ENCODE measurements at regions not wholly inside any gene's neighbourhood (a gene's known extent, or its start where the extent isn't known, plus 50 kb on each side); places are given as distances from the start of the nearest gene placed in this dataset.

DNA sequence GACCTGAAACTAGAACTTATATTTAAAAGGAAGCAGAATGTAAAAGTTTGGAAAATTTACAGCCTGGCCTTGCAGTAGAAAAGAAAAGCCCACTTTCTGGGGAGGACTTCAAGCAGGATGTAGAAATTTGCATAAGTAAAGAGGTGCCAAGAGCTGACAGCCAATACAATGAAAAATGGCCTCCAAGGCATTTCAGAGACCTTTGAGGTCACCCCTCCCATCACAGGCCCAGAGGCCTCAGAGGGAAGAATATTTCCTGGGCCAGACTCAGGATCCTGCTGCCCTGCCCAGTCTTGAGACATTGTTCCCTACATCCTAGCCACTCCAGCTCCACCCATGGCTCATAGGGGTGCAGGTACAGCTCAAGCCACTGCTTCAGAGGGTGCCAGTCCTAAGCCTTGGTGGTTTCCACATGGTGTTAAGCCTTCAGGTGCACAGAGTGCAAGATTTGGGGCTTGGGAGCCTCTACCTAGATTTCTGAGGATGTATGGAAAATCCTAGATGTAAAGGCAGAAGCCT lies 518.9 kb upstream of the INTU start:
- no peak for DNase-seq (ENCODE audit: low read depth in 2 of 3, low spot score in 1 of 3)

DNA sequence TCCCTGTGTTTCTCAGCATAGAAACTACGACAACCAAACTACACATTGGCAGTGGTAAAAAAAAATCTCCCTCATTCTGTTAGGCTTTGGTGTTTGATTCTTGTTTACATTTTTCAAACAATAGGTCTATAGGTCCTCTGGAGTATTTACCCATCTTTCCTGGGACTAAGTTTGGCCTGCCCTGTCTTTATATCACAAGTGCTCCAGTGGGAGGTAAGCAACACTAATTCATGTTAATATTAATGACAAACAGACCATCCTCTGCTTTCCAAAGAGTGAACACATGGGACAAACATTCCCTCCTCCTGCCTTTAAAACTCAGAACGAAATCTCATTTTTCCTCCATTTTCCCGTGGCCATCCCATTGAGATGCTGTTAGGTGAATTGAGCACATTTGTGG lies 514.1 kb upstream of the INTU start:
- DNase-seq (ENCODE audit: low read depth in 2 of 3, low spot score in 1 of 3) = no peak

DNA sequence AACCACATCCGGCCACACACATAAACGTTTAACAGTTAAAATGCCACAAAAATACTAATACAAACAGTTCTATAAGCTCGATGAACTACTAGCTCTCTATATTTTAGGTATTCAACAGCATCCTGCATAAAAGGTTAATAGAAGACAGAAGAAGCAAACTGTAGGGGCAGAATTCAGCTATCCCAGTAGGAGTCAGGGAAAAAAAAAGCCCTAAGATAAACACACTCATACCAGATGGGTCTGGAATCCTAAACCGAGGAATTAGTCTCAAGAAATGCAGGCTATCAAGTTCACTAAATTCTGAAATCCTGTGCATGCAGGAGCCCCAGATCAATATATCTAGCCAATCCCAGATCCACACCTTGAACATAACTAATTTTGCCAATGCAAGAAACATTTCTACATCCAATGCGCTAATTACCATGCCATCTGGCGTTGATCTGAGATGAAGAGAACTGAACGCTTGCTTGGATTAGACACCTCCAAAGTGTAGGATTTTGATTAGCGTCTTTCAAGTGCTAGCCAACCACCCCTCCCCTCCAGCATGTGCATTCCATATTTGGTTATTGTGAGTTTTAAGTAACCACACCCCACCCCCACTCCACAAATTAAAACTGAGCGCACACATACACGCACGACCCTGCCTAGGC lies 512.2 kb upstream of the INTU start:
- no peak for DNase-seq (ENCODE audit: low read depth in 2 of 3, low spot score in 1 of 3)

GRCh38 chr4:127124919-127125318 lies 507.8 kb upstream of the INTU start:
- no peak for DNase-seq (ENCODE audit: low read depth in 2 of 3, low spot score in 1 of 3)

DNA sequence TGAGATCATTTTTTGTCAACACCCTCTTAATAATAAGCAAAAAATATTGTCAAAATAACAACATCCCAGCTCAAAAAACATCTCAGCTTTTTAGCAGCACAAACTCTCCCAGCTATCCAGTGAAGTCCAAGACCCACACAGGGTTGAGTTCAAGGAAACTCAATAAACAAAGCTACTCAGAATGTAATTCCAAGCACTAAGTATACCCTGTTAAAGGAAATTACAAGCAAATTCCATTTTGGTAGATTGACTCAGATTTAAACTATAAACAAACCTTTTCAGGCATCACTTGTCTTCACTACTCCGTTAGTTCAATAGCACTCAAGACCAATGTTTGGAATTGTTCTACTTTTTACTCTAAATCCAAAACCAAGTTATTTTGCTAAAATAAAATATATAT lies 506.0 kb upstream of the INTU start:
- no peak for DNase-seq (ENCODE audit: low read depth in 2 of 3, low spot score in 1 of 3)

DNA sequence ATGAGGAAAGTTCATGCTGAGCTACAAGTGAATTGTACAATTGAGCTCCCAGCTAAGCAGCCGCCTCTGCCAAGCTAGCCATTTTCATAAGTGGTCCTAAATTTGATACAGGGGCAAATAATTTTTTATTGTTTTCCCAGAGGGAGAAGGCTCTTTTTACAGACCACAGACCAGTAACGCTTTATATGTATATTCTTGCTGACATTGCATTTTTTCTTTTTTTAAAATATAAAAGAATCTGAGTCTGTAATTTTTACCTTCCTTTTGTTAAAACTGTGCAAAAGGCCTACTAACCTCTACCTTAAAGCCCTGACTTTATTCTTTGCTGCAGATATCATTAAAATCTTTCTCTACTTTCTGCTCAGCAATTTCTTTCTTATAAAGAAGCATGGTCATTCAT lies 501.2 kb upstream of the INTU start:
- no peak for DNase-seq (ENCODE audit: low read depth in 2 of 3, low spot score in 1 of 3)

- DNase-seq (ENCODE audit: low read depth in 2 of 3, low spot score in 1 of 3) = no peak
Measured at GRCh38 chr4:127134490-127134889, 498.3 kb upstream of the INTU start.

DNA sequence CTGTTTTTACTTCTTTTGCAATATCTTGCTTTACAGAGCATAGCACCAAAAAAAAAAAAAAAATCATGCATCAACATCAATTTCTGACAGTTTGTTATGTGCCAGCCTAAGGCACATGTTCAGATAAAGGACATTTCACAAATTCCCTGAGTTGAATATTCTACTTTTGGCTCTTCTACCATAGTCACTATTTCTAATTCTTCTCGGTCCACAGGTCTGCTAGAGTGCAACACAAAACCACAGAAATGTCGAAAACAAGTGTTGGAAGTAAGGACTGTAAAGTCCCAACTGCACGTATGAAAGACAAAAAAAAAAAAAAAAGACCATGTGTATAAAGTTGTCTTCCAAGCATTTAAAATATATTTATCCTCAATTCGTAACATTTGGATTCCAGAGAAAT lies 494.2 kb upstream of the INTU start:
- DNase-seq (ENCODE audit: low read depth in 2 of 3, low spot score in 1 of 3) = no peak

DNA sequence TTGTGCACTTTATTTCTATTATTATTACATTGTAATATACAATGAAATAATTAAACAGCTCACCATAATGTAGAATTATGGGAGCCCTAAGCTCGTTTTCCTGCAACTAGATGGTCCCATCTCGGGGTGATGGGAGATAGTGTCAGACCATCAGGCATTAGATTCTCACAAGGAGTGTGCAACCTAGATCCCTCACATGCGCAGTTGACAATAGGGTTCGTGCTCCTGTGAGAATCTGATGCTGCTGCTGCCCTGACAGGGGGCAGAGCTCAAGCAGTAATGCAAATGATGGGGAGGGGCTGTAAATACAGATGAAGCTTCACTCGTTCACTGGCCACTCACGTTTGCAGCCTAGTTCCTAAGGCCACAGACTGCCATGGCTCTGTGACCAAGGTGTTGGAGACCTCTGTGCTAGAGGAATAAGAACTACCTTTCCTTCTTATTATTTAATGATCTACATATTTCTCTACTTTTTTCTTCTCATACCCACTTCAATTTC lies 492.9 kb upstream of the INTU start:
- DNase-seq (ENCODE audit: low read depth in 2 of 3, low spot score in 1 of 3) = no peak

- DNase-seq (ENCODE audit: low read depth in 2 of 3, low spot score in 1 of 3) = no peak
Measured at GRCh38 chr4:127140306-127140705, 492.5 kb upstream of the INTU start.

DNA sequence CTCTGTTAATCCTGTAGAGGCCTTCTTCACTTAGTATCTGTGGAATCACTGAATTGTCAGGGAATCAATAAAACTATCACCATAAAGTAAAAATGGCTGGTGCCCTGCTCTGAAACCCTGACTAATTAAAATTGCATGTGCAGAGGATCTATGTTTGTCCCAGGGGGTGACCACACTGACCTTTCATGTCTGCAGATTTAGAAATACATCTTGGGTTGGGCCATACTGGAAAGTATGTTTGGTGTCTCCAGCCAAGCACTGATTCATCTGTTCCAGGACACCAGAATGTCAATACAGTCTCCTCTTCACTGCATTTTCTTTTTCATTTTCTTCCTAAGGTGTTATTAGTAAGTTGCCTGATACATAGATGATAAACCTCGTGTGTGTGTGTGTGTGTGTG lies 490.9 kb upstream of the INTU start:
- no peak for DNase-seq (ENCODE audit: low read depth in 2 of 3, low spot score in 1 of 3)

- DNase-seq (ENCODE audit: low read depth in 2 of 3, low spot score in 1 of 3) = no peak
Measured at GRCh38 chr4:127143460-127144195, 489.1 kb upstream of the INTU start.

DNA sequence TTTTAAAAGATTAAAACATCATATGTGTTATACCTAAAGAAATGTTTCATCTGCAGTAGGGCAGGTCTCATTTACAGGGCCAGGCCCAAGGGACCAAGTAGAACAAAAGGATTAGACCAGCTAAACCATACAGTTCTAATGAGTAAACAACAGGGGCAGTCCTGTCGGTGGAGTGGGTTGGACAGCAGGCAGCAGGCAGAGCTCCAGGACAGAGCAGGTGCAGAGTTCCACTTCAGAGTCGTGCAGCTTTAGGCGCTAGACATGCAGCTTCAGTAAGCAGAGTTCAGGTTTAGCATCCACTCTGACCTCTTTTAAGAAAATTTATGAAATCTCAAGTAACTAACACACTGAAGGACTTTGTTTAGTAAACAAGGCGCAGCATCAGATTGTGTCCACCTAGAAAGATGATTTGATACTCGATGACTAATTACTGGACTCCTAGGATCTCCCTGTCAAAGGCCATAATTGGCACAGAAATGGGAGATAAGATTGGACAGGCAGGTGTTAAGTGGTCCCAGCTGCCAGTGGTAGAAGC lies 487.7 kb upstream of the INTU start:
- DNase-seq (ENCODE audit: low read depth in 2 of 3, low spot score in 1 of 3) = no peak

GRCh38 chr4:127148165-127148564 lies 484.6 kb upstream of the INTU start:
- DNase-seq (ENCODE audit: low read depth in 2 of 3, low spot score in 1 of 3) = no peak

GRCh38 chr4:127149086-127149485 lies 483.7 kb upstream of the INTU start:
- DNase-seq (ENCODE audit: low read depth in 2 of 3, low spot score in 1 of 3) = no peak

GRCh38 chr4:127151941-127152340 lies 480.8 kb upstream of the INTU start:
- no peak for DNase-seq (ENCODE audit: low read depth in 2 of 3, low spot score in 1 of 3)

GRCh38 chr4:127155116-127155515 lies 477.6 kb upstream of the INTU start:
- DNase-seq (ENCODE audit: low read depth in 2 of 3, low spot score in 1 of 3) = no peak

DNA sequence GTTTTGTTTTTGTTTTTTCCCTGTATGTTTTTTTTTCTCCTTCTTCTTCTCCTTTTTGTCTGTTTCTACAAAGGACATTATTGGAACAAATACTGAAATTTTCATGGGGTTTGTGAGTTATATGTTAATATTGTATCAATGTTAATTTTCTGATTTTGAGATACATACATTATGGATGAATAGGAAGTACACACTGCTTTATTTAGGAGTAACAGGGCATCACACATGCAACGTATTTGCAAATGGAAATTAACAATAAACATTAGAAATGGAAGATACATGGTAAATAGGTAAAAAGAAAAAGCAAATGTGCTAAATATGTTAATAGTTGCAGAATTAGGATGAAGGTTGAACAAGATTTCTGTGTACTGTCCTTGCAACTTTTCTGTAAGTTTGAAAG lies 477.2 kb upstream of the INTU start:
- DNase-seq (ENCODE audit: low read depth in 2 of 3, low spot score in 1 of 3) = no peak

DNA sequence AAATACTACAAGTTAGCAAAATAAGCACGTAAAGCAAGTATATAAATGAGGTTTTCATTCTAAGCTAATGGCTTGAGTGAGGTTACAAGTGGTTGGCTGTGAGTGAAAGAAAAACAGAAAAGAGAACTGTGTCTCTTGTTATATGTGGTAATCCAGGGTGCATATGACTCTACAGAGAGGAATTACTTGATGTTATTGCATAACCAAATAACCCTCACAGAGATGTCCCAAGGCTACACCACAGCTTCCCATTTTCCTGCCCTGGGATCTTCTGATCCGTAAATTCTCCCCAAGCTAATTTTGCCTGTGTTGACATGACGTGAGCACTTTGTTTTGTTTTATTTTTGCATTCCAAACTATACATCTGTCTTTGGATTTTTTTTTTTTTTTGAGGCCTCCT lies 470.0 kb upstream of the INTU start:
- no peak for DNase-seq (ENCODE audit: low read depth in 2 of 3, low spot score in 1 of 3)

GRCh38 chr4:127165971-127166370 lies 466.8 kb upstream of the INTU start:
- DNase-seq (ENCODE audit: low read depth in 2 of 3, low spot score in 1 of 3) = no peak

- no peak for DNase-seq (ENCODE audit: low read depth in 2 of 3, low spot score in 1 of 3)
Measured at GRCh38 chr4:127174201-127174600, 458.6 kb upstream of the INTU start.

GRCh38 chr4:127174616-127175015 lies 458.1 kb upstream of the INTU start:
- DNase-seq (ENCODE audit: low read depth in 2 of 3, low spot score in 1 of 3) = no peak

Measured in stimulated activated CD4-positive, alpha-beta T cell treated with anti-CD3 and anti-CD28 coated beads, Interleukin-12 subunit alpha, Interleukin-12 subunit beta, amount 100 ng/mL, for 48 hours (primary cell).